HG03442 (cell line): ENCODE measurements at regions not wholly inside any gene's neighbourhood (a gene's known extent, or its start where the extent isn't known, plus 50 kb on each side); places are given as distances from the start of the nearest gene placed in this dataset.
"Not testable (repeated sequence)": the region's sequence is repeated elsewhere in the genome, so short reads cannot be mapped to it uniquely, and the experiment has no call there.

Experiments used
- ATAC-seq: cut with Tn5 transposase; IDR thresholded peaks from one replicate; pipeline ENCODE4 v1.9.1; 2021; ENCODE audit warnings: mild to moderate bottlenecking, moderate library complexity; ENCODE audit not compliant: unreplicated experiment

DNA sequence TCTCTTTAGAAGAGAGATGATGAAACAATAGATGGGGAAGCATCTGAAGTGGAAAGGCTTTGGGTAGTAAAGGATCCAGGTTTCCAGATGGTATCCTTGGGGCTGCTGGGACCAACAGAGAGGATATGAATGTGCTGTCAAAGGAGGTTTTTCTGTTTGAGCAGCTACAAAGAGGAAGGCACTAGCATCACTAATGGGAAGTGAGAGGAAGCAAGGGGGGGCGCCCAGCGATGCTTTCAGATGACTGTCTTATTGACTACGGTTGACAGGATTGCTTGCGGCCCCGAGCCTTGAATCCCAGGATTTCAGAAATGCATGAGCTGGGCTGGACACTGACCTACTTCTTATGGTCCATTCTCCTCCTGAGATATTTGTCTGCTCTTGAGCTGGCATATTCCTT is 103.8 kb upstream of the GALNT15 start:
- ATAC-seq = no peak

DNA sequence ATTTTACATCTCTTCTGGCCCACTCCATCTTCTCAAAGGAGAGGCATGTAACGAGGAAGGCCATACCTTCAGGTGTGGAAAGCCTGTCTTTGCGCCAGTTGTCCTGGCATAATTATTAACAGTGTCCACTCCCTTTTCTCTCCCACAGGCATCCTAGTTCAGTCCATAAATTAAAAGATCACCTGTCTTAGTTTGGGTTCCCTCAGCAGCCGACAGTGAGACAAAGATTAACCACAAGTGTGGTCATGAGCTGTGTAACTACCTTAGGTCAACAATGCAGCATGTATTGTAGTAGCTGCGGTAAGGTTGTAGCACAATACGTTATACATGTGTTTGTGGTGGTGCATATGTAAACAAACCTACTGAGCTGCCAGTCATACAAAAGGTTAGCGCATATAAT is 103.3 kb upstream of the GALNT15 start:
- ATAC-seq = no peak

DNA sequence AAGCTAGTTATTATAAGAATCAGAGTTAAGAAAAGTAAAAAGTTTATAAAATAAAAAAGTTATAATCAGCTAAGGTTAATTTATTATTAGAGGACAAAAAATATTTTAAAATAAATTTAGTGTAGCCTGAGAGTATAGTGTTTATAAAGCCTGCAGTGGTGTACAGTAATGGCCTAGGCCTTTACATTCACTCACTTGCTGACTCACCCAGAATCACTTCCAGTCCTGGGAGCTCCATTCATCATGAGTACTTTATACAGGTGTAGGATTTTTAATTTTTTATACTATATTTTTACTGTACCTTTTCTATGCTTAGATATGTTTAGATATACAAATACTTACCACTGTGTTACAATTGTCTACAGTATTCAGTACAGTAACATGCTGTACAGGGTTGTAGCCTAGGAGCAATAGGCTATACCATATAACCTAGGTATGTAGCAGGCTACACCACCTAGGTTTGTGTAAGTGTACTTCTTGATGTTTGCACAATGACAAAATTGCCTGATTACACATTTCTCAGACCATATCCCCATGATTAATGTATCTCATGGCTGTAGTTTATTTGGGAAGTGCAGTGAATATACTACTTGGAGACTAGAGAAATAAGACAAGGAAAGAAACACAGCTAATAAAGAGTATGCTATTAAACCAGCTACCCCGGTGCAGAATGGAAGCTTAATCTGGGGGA is 101.9 kb upstream of the GALNT15 start:
- no peak for ATAC-seq

DNA sequence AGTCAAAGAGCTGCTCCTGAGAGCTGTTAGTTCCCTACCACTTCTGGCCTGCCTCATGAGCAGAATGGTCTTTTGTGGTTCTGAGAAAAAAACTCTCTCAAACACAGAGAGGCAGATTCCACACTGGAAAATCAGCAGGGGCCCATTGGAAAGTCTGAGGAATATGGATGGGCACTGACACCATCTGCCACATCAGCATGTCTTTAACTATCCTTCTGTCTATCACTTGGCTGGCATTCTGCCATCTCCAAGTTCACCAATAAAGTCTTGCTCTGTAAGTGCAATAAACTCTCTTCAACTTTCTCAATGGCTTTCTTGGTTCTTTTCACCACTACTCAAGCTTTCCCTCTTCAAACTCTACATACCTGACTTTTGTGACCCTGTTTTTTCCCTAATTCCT is 101.3 kb upstream of the GALNT15 start:
- no peak for ATAC-seq

DNA sequence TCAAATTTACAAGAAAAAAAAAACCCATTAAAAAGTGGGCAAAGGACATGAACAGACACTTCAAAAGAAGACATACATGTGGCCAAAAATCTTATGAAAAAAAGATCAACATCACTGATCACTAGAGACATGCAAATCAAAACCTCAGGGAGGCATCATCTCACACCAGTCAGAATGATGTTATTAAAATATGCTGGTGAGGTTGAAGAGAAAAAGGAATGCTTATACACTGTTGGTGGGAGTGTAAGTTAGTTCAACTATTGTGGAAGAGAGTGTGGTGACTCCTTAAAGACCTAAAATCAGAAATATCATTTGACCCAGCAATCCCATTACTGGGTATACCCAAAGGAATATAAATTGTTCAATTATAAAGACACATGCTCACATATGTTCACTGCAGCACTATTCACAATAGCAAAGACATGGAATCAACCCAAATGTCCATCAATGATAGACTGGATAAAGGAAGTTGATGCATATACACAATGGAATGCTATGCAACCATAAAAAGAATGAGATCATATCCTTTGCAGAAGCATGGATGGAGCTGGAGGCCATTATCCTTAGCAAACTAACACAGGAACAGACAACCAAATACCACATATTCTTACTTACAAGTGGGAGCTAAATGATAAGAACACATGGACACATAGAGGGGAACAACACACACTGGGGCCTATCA is 100.3 kb upstream of the GALNT15 start:
- not testable (repeated sequence) for ATAC-seq

DNA sequence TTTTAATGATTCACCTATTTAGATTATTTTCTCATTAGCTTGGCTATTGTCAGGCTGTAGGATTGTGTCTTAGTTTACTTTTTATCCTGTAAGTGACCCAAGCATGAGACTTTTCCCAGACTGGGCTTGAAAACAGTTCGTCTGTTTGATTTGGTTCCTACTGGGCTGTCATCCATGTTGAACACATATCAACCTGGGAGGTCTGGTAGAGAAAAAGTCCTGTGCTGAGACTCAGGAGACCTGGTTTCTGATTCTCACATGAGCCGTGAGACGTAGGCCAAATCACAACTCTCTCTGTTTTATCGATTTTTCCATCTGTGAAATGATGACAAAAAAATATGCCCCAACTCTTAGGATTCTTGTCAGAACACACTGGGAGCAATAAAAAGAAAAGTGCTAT is 98.8 kb upstream of the GALNT15 start:
- ATAC-seq = no peak

DNA sequence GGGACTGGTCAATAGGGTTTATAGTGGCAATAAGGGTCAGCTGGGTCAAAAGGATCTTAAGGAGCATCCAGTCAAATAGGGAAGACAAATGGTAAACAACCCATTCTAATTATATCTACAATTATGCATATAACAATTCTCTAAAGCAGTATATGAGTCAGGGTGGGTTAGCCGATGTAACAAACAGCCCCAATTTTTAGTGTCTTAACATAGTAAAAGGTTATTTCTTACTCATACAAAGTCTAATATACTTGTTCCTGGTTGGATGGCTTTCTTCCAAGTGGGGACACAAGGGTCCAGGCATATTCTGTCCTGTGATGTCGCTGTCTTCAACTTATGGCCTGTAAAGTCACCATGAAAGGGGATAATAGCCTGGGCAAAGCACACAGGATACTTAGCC is 97.9 kb upstream of the GALNT15 start:
- ATAC-seq = no peak

DNA sequence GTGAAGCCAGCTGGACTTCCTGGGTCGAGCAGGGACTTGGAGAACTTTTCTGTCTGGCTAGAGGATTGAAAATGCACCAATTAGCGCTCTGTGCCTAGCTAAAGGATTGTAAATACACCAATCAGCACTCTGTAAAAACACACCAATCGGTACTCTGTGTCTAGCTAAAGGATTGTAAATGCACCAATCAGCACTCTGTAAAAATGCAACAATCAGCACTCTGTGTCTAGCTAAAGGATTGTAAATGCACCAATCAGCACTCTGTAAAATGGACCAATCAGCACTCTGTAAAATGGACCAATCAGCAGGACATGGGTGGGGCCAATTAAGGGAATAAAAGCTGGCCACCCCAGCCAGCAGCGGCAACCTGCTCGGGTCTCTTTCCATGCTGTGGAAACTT is 97.3 kb upstream of the GALNT15 start:
- ATAC-seq = not testable (repeated sequence)

DNA sequence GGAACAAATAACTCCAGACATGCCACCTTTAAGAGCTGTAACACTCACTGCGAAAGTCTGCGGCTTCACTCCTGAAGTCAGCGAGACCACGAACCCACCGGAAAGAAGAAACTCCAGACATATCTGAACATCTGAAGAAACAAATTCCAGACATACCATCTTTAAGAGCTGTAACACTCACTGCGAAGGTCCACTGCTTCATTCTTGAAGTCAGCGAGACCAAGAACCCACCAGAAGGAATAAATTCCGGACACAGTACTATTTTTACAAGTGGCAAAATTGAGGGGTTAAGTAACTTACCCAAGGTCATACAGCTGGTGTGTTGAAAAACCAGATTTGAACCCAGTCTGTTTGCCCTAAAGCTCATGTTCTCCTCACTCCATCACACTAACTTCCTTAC is 96.8 kb upstream of the GALNT15 start:
- ATAC-seq = not testable (repeated sequence)

DNA sequence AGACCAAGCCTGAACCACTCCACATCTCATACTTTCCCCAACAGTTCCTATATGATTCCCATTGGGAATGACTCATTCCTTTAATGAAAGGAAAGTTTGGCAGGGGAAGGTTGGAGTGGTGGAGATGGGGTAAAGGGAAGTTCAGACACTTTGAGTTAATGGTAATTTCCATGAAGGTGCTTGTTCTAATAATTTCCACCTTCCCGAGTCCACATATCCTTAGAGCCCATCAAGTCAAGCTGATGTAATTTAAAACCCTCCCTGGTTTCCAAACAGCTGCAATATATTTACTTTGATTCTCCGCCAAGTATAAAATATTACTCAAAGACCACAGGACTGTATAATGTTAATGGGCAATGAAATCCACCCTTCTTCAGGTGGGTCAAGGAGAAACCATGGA is 95.0 kb upstream of the GALNT15 start:
- ATAC-seq = no peak

DNA sequence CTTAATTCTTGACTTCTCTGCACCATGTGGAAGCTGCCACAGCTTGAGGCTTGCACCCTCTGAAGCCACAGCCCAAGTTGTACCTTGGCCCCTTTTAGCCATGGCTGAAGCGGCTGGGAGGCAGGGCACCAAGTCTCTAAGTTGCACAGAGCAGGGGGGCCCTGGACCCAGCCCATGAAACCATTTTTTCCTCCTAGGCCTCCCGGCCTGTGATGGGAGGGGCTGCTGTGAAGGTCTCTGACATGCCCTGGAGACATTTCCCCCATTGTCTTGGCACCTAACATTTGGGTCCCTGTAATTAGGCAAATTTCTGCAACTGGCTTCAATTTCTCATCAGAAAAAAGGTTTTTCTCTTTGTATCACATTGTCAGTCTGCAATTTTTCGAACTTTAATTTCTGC is 92.8 kb upstream of the GALNT15 start:
- ATAC-seq = no peak

DNA sequence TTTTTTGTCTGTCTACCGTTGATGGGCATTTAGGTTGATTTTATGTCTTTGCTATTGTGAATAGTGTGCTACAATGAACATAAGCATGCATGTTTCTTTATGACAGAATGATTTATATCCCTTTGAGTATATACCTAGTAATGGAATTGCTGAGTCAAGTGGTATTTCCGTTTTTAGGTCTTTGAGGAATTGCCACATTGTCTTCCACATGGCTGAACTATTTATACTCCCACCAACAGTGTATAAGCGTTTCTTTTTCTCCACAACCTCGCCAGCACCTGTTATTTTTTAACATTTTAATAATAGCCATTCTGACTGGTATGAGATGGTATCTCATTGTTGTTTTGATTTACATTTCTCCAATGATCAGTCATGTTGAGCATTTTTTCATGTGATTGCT is 89.6 kb upstream of the GALNT15 start:
- no peak for ATAC-seq

DNA sequence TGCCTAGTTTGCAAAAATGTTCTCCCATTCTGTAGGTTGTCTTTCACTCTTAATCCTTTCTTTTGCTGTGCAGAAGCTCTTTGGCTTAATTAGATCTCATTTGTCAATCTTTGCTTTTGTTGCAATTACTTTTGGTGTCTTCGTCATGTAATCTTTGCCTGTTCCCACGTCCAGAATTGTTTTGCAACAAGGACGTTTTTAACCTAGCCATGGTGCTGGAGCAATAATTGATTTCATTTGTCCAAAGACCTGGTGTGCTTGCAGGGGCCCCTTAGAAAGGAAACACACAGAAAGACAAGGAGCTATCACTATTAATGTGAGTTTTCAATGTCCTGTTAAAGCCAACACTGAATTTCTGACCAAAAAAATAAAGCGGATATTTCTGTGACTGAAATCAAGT is 89.1 kb upstream of the GALNT15 start:
- ATAC-seq = no peak

DNA sequence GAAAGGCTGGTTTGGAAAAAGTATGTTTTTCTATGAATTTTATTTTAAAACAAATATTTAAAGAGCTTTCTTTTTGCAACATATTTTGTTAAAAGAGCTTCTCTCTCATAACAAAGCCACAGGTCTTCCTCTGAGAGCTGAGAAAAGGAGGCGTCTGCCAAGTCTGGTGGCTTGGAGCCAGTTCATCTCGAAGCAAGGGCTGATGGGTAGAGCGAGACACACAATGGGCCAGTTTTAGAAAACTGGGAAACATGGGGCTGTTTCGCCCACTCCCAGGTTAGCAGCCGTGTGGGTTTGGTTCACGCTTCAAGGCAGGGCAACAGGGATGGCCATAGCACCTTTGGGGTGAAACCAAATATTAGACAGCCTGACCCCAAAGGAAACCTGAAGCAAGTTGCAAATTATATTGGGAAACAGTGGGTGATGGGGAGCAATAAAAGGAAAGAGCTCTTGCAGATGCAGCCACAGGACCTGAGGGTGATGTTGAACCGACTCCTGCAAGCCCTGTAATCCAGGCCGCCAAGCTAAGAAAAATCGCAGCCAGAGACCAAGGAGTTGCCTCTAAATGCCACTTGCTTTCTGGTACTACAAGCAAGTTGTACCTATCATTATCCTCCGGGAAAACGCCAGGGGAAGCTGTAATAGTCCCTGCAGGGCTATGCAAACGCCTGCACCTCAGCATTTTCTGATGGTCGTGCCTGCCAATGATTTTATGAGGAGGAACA is 88.4 kb upstream of the GALNT15 start:
- ATAC-seq = no peak

DNA sequence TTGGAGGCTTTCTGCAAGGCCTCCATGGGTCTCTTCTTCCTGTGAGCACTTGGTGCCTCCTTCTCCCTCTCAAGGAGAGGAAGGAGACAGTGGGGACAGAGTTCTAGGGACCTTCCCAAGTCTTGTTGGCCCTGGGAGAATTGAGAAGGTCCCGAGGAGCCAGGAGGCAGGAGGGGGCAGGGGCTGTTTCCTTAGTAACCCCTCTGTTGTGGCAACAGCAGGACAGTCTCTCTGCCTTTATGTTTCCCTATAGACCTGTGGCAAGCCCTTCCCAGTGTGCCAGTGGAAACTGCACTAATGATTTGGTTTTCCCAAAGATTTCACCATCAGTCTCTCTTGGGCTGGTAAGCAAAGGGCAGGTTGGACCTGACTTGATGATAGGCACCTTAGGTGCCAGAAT is 87.8 kb upstream of the GALNT15 start:
- no peak for ATAC-seq

DNA sequence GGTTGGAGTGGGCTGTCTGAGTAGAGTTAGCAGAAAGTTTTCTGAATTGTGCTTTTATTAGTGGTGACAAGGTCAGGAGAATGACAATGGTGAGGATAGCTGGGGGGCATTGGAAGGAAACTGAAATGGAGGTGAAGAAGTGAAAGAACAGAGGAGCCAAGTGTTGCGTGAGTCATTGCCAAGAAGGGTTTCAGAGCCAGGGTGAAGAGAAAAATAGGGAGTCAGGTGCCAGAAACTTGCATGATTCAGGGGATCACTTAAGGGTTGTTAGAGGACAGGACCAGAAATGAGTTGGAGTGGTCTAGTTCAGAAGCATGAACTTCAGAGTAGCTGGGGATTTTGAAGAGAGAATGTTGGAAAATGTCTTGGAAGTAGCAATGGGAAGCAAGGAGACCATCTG is 86.0 kb upstream of the GALNT15 start:
- ATAC-seq = no peak

DNA sequence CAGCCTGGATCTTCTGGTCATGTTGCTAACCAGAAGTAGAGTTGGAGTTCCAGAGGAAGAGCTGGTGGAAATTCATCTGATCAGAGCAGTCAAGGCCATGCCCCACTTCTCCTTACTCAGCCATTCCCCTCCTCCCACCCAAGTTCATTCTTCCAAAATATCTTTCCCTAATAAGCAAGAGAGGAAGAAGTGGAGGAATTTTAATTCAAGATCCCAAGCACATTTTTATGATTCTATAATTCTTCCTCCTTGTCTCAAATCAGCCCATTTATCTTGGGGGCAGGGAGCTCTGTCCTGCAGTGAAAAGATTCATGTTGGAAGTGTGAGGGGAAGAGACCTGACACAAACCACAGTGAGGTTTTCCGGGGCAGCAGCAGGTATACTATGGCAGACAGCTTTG is 85.0 kb upstream of the GALNT15 start:
- no peak for ATAC-seq

DNA sequence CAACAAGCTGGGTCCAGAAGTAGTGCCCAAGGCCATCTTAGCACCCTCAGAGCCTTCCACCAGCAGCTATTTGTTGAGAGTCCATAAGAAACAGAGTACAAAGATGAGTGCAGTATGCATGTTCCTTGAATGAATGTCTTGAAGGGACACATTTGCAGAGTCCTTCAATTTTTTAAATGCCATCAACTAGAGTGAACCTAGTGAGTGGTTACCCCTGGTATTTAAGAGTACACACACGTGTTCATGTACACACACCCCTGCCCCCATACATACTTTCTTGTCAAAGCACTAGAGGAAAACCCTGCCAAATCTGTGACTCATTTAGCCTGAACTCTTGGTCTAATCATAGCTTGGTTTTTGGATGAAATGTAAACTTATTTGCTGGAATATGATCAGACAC is 84.5 kb upstream of the GALNT15 start:
- ATAC-seq = no peak

DNA sequence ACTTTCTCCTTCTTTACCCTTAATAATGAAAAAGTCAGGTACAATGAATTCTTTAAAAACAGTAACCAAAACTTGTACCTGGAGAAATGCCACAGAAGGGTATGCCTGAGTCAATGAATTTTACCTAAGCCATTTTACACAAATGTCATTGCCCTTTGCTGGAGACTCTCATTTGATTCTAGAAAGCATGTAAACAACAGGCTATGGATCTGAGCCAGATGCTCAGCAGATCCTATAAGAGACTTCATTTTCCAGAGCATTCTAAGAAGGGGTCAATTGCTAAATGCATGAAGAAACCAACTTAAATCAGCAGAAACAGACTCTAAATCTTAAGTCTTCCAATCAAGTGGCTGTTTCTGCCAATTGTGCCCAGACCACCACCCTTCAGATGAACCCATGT is 83.8 kb upstream of the GALNT15 start:
- ATAC-seq = no peak

DNA sequence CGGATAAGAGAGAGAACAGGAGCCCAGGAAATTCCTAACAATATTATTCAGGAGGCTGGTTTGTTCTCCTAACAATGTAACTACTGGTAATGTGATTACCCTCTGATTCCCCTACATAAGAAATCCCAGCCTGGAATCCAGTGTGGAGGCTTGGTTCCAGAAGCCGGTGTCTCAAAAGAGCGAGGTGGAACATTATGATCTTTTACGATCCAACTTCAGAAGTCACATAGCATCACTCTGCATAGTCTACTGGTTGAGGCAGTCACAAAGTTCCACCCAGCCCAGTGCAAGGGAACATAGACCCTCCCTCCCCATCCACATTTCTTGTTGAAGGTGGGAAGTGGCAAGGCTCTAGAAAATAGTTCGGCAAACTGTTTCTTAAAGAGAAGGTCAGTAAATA is 81.6 kb upstream of the GALNT15 start:
- ATAC-seq = no peak

DNA sequence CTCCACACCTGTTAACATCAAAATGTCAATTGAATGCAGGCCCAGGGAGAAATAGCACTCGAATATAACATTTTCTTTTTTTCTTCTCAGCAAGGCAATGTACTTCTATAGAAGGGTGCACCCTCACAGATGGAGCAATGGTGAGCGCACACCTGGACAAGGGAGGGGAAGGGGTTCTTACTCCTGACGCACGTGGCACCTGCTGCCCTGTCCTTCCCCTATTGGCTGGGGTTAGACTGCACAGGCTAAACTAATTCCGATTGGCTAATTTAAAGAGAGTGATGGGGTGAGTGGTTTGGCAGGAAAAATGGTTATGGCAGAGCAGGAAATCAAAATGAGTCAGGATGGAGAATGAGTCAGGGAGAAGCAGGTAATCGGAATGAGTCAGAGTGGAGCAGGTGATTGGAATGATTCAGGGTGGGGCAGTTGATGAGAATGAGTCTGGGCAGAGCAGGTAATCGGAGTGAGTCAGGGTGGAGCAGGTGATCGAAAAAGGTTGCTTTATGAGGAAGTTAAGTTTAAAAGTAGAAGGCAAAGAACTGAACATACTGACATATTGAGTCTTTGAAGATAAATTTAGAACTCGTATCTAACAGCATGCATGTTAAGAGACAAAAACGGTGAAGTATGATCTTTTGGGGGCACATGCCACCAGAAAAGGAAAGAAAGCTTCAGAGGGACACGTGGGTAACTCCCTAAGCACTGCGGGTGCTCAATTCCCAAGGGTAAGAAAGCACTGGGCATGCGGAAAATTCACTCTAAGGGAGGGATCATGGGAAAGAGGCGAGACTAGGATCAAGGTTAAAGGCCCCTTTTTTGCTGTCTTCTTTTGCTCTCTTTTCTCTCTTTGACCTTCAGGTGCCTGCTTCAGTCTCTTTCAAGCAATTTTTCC is 72.9 kb upstream of the GALNT15 start:
- no peak for ATAC-seq
